Thoracic aorta (tissue), 2 donors: ENCODE measurements at regions not wholly inside any gene's neighbourhood (a gene's known extent, or its start where the extent isn't known, plus 50 kb on each side); places are given as distances from the start of the nearest gene placed in this dataset.

ENCODE experiments used
- ATAC-seq: fragments of 150-250 bp; one replicate; pipeline ENCODE4 v1.8.0; 2017; ENCODE audit warnings: low read depth; ENCODE audit not compliant: insufficient number of reproducible peaks, low FRiP score
- DNase-seq: peaks from one replicate; pipeline ENCODE4 v3.0.0-alpha.2; 2020; ENCODE audit warnings: low spot score
- H3K27ac ChIP-seq, 2 donors: fragments of 200-600 bp; sonication (generic); 1 replicate in 1 of 2; 2 replicates in 1 of 2; pipeline ENCODE4 v1.5.1; 2016; ENCODE audit warnings: mild to moderate bottlenecking in 2 of 2, moderate library complexity in 2 of 2
- H3K27me3 ChIP-seq: fragments of 200-600 bp; sonication (generic); replicated peaks from 2 replicates; pipeline ENCODE4 v1.6.0; 2016; ENCODE audit warnings: mild to moderate bottlenecking; ENCODE audit not compliant: insufficient read depth
- H3K36me3 ChIP-seq: fragments of 200-600 bp; sonication (generic); one replicate; pipeline ENCODE4 v1.5.1; 2016
- H3K4me1 ChIP-seq, 2 donors: fragments of 200-600 bp; sonication (generic); 1 replicate in 1 of 2; 2 replicates in 1 of 2; pipeline versions ENCODE4 v1.5.1 to v1.6.0; 2016; ENCODE audit warnings: low read depth in 2 of 2, mild to moderate bottlenecking in 1 of 2; ENCODE audit not compliant: control insufficient read depth in 1 of 2
- H3K4me3 ChIP-seq: fragments of 200-600 bp; sonication (generic); 2 replicates; pipeline ENCODE4 v1.5.1; 2016; ENCODE audit warnings: mild to moderate bottlenecking
- H3K9me3 ChIP-seq: fragments of 200-600 bp; sonication (generic); 2 replicates; pipeline ENCODE4 v1.5.1; 2016
- CTCF ChIP-seq: fragments of 200-600 bp; sonication (generic); IDR thresholded peaks from one replicate; pipeline ENCODE4 v1.5.1; 2019; ENCODE audit warnings: antibody characterized with exemption

GRCh38 chr2:18325118-18325517, 235.3 kb downstream of the RDH14 start:
- ATAC-seq: no peak
- Histone ChIP-seq H3K4me3 (no peak overlapping the region), H3K27ac (no peak overlapping the region), H3K36me3 (no peaks in the 10 kb centered on the region), H3K9me3 (no peaks in the 10 kb centered on the region), H3K4me1 (no peaks in the 10 kb centered on the region), H3K27me3 (no peaks in the 10 kb centered on the region)
- TF ChIP-seq CTCF: no peak
- no peak for DNase-seq

- ATAC-seq (no peak), DNase-seq (no peak)
- no peak for TF ChIP-seq CTCF
- no peak overlapping the region for H3K4me3 ChIP-seq
- H3K36me3 ChIP-seq: no peaks in the 10 kb centered on the region
- H3K4me1 ChIP-seq: no peaks in the 10 kb centered on the region
- H3K27me3 ChIP-seq: no peaks in the 10 kb centered on the region
- H3K27ac ChIP-seq: no peak overlapping the region
- H3K9me3 ChIP-seq: no peaks in the 10 kb centered on the region
Observed at GRCh38 chr2:18319987-18320386, 240.5 kb downstream of the RDH14 start.

- Histone ChIP-seq H3K27me3 (no peaks in the 10 kb centered on the region), H3K9me3 (no peaks in the 10 kb centered on the region), H3K4me1 (peaks cover 0 to 1% of the 10 kb centered on the region in 2 donors), H3K4me3 (no peak overlapping the region), H3K27ac (no peak overlapping the region), H3K36me3 (no peaks in the 10 kb centered on the region)
- no peak for DNase-seq
- no peak for TF ChIP-seq CTCF
- no peak for ATAC-seq
Observed at GRCh38 chr2:18317017-18317416, 243.4 kb downstream of the RDH14 start.

- no peak for TF ChIP-seq CTCF
- ATAC-seq (no peak), DNase-seq (no peak)
- peaks cover 11 to 25% of the 10 kb centered on the region in 2 donors for H3K4me1 ChIP-seq
- H3K4me3 ChIP-seq: no peak overlapping the region
- H3K27ac ChIP-seq: no peak overlapping the region
- H3K36me3 ChIP-seq: no peaks in the 10 kb centered on the region
- H3K9me3 ChIP-seq: no peaks in the 10 kb centered on the region
- no peaks in the 10 kb centered on the region for H3K27me3 ChIP-seq
Observed at GRCh38 chr2:18312818-18313217, 247.6 kb downstream of the RDH14 start.

- Histone ChIP-seq H3K27me3 (no peaks in the 10 kb centered on the region), H3K36me3 (no peaks in the 10 kb centered on the region), H3K4me1 (peaks cover 11 to 25% of the 10 kb centered on the region in 2 donors), H3K27ac (peak overlapping the region; percentile 45 to 60), H3K4me3 (peak overlapping the region; percentile 26), H3K9me3 (no peaks in the 10 kb centered on the region)
- ATAC-seq: no peak
- TF ChIP-seq CTCF: no peak
- no peak for DNase-seq
Observed at GRCh38 chr2:18311420-18312195, 248.8 kb downstream of the RDH14 start.
